GM19397 (cell line): ENCODE measurements at regions not wholly inside any gene's neighbourhood (a gene's known extent, or its start where the extent isn't known, plus 50 kb on each side); places are given as distances from the start of the nearest gene placed in this dataset.

Source experiments
- ATAC-seq: cut with Tn5 transposase; IDR thresholded peaks from one replicate; pipeline ENCODE4 v1.9.1; 2021; ENCODE audit warnings: mild to moderate bottlenecking, moderate library complexity; ENCODE audit not compliant: unreplicated experiment

DNA sequence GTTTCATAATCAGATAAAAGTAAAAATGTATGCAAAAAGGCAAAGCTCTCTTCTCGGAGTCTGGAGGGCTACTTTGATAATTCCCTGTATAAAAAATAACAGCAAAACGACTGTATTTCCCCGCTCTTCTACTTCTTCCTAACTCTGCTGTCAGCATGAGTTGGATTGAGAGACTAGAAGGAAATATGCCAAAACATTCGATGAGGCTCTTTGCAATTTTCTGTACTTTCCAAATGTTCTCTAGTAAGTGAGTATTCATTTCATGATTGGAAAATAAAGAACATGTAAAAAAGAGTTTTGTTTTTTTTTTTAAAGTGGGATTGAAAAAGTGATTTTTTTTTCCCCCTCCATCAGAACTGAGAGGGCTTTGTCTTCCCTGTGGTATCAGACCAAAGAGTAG lies 677.5 kb downstream of the ACTL7B start:
- ATAC-seq: no peak

DNA sequence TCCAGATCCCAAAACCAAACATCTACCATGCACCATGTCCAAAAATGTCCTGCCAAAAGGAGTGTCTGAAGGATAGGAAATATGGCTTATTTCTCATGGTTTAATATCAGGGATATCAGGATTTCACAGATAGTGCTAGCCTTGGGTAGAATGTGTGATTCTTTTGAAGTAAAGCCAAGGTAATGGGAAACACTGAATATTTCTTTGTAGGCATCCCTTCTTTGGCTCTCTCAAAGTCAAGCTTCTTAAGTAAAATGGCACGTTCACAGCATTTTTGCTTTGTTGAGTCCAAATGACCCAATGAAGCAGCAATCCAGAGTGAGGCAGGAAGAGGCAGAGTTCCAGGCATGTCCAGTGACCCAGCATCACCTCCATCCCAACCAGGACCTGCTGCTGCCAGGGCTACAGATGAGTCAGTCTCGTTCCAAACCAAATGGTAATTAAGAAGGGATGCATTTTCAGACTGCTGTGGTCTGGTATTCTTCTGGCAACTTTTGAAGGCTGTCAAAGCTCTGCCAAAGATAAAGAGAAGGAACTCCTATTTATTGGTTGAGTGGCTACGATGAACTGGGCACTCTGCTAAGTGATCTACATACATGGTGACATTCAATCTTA lies 678.8 kb upstream of the KLF4 start:
- ATAC-seq: no peak

DNA sequence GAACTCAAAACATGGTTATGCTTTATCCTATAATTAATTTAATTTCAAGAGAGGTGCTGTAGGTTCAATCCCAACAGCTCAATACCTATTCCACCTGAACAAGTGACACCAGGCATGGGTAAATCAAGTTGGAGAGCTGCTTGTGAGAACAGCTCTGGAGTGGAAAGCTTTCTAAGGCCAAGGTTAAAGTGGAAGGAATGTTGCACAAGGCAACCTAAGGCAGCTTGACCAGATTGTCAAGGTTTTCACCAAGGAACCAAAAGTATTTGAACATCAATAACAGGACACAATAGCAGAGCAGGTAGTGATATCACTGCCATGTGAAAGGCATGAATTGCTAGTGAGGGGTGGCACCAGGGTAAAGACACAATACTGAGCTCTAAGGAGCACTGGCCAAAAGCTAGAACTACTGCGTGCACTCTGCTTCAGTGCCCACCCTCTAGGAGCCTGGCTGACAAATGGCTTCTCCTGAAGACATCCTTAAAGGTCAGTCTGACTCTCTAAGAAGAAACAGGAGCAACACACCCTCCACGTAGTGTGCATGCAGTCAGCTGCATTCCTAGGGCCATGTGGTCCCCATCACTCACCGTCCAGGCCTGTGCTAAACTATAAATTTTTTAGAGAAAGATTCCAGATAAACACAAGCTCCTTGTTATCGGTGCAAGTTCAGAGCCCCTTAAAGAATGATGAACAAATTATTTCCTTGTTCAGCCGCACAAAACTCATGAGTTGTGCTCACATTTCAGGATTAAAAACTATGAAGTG lies 677.7 kb upstream of the KLF4 start:
- no peak for ATAC-seq

DNA sequence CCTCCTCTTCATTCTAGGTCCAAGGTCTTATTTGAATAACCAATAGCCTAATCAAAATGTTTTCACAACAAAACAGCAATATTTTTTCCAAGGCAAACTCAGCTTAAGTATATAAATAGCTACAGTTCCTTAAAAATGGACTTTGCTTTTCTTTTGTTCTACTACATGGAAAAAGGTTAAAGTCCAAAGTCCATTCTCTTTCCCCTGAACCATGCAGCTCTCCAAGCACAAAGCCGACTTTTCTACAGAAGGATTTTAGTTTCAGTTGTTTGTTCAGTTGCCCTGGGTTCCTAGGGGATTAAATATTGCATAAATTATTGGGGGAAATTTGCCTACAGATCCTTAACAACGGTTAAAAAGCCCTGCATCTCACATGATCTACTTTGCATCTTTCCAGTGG lies 677.0 kb upstream of the KLF4 start:
- no peak for ATAC-seq

DNA sequence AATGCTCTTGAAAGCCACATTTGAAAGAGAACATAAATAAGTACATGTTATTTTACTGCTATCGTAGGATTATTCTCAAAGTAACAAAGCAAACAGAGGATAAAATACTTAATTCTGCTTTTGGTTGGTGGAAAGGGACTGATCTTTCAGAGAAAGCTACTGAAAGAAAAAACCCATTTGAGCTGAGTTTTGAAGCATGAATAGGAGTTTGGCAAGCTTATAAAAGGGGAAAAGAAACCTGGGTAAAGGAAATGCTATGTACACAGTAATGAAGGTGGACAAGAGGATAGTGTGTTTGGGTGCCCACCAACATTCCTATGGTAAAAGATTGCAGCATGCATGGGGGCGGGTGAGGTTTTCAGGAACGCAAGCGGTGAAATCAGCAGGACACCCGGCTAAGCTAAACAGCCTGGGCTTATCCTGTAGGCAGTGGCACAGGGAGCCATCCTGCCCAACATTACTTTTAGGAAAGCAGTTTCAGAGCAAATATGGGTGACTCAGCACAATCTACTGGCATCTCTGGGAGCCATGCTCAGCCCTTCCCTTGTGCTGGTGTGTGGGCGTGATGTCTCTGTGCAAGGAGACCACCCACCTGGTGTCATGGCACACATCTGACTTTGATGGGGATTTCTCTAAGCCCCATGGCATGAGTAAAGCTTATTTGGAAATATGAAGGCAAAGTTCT lies 673.9 kb upstream of the KLF4 start:
- ATAC-seq: no peak

DNA sequence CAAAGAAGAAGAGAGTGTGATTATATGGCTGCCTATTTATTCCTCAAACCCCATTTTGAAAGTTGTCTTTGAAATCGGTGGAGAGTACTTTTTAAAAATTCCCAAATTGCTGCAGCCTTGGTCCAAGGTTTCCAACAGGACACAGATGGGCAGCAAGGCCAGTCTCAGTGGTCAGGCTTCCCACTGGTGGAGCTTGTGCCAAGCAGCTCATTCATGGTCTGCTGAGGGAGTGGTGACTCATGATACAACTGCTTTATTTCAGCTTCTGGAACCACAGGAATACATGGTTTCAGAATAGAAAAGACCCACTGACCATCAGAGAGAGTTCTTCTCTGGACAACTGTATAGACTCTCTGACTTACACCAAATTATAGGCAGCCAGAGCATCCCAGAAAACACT lies 673.1 kb upstream of the KLF4 start:
- no peak for ATAC-seq

DNA sequence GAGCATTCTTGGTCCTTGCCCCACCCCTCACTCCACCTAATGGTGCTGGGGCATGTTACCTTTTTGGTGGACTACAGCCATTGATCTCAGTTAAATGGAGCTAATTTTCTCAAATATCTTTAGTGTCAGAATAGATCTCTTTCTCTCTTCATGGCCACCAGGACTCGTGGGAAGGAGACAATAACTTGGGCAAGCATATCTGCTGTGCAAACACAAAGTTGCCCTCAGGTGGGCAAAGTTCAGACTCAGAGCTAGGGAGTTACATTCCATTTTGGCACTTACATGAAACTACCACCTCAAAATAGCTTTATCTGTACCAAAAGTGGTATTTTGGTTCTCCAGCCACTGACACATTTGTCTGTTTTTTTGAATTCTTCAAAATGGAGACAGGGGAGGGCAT lies 671.9 kb upstream of the KLF4 start:
- ATAC-seq: no peak

DNA sequence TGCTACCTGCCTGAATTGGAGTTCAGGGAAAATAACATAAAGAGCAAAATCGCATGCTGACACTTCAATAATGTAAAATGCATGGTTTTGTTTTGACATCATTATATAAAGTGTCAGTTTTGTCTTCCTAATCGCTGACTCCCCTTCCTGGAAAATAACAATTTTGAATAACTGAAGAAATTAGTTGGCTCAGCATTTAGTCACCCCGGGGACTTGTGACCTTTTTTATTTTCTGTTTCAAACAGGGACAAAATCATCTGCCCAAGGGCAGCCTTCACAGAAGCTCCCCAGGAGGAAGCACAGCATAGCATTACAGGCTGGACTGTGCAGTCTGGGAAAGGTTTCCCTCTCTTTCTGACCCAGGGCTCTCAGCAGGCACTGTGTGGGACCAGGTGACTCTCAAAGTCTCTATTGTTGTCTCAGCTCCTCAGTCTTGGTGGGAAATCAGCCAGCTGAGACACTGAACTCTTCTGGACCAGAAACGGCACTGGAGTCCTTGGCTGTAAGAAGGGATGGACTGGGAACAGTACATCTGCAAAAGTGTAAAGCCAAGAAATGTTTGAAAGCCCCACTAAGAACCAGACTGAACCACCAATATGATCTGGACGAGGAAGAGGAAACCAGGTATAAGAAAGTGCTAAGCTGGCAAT lies 671.3 kb upstream of the KLF4 start:
- ATAC-seq: no peak

DNA sequence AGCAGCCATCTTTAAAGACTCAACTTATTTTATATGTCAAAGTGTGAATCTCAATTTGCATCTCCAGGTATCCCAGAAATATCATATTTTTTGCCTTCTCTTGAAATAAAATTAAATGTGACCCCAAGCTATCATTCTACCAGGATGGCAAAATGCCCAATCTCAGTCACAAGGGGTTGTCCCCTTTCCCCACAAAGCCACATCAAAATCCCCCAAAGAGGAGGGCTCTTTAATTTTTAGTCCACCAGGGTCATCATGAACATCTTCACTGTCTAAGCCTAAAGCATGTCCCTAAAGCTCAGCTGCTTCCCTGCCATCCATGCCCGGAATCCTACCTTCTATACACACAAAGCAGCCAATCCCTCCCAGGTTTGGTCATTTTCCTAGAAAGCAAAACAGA lies 670.5 kb upstream of the KLF4 start:
- no peak for ATAC-seq

DNA sequence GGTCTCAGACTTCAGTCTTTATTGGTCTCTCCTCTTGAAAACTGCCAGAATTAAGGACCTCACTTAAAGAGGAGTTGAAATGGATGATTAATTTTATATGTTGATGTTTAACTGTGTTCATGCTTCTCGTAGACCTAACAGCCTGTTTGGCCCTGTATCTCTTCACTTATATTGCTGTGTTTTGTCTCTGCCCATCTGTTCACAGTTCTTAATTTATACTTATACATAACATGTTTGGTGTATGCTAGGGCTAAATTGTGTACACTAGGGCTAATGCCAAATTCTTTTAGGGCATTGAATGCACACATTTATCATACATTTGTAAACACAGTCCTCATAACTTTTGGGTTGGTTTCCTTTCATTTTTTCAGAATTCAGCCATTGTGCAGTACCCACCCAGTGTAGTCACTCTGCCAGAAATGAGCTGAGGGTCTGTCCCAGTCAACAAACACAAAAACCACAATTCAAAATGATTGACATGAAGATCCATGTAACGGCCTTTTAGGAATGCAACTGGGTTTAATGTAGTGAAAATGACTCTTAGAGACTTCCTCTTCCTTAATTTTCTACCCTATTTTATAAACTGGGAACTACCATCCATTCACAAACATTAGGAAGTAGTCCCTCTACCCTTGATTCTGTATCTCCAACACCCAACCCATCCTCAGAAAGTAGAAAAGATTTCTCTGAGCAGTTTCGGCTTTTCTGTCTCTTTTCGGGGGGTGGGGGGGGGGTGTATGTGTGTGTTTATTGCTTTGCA lies 668.8 kb upstream of the KLF4 start:
- ATAC-seq: no peak

DNA sequence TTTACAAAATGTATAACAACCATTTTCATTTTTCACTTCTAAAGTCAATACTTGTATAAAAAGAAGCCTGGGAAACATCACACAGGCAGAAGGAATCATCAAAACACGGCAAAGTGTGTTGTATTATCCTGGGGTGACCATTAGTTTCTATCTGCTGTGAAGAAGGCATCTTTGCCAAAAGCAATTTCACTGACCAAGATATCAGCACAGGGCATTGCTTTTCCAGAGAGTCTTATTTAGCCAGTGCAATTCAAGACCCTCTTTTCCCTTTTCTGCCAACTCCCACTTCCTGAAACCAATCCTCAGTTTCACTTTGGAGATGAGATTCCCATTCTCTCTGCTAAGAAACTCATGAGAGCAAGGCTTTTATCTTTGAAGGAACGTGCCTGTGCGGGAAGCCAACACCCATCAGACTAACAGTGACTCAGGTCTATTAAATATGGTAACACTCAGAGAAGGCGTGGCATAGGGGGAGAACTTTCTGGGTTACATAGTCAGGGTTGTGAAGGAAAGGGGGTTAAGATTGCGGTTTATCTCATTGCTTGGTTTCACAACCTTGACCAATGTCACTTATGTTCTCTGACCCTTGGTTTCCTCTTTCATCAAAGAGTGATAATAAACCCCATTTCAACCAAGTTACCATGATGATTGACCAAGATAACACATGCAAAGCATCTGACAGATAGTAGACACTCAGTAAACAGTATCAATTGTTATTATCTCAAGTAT lies 666.9 kb upstream of the KLF4 start:
- no peak for ATAC-seq

DNA sequence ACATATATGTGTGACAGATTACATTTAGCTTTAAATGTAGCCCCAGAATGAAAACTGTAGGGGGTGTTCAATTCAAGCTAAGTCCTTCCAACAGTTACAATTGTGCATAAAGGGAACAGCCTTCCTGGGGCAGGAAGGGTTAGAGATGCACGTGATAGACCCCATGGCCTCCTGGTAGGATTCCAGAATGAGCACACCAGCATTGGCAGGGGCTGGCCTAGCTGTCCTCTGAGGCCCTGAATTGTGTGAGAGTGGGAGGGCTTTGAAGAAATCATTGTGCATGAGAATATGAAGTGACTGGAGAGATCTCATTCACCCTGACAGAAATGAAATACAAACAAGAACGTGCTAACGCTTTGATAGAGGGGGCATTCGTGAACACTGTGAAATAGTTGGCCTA lies 663.8 kb upstream of the KLF4 start:
- no peak for ATAC-seq

DNA sequence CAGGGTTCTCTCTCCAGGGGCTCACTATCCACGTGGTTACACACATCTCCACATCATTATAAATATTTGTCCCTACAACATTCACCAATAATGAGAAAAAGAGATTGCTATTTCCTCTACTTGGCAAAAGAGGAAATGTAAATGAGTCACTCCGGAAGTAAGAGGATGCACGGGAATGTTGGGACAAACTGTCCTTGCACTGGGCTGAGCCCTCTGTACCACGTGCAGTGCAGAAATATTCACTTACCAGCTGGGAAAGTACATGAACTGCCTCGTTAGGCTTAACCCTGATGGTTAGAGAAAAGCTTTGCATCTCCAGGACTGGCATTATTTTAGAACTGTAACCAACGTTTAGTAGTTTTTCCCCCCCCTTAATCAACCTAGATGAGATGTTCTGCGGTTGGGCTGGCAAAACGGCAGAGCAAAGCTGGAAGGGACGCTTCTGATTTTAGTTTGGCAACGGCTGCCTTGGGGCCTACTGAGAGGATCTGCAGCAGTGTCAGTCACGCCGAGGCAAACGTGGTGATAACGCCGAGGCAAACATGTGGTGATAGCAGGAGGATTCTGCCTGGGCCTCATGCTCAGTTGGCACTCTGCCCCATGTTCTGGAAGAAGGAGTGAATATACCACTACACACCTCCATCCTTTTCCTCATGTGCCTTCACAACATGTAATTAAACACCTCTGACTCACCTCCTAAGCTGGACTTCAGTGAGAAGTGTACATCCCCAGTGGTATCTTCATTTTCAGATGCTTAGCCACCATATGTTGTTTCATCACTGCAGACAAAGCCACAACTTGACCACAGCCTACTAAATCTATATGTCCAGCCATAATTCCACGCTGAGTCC lies 661.4 kb upstream of the KLF4 start:
- ATAC-seq: no peak

DNA sequence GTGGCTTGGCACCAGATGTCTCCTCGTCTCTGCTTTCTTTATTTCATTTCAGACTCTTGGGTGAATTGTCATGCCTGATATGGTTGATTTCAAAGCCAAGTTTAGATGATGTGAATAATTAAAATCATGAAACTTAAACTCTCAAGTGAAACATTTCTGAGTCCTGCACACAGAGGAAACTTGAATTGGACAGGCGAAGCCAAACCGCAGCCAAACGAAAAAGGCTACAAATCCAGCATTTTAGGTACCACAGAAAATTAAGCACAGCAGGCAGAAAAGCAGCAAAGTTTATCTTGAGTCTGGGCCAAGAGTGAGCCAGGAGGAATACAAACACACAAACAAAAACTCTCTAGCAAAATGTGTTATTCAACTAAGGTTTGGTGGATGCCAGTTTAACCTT lies 659.8 kb upstream of the KLF4 start:
- ATAC-seq: no peak

DNA sequence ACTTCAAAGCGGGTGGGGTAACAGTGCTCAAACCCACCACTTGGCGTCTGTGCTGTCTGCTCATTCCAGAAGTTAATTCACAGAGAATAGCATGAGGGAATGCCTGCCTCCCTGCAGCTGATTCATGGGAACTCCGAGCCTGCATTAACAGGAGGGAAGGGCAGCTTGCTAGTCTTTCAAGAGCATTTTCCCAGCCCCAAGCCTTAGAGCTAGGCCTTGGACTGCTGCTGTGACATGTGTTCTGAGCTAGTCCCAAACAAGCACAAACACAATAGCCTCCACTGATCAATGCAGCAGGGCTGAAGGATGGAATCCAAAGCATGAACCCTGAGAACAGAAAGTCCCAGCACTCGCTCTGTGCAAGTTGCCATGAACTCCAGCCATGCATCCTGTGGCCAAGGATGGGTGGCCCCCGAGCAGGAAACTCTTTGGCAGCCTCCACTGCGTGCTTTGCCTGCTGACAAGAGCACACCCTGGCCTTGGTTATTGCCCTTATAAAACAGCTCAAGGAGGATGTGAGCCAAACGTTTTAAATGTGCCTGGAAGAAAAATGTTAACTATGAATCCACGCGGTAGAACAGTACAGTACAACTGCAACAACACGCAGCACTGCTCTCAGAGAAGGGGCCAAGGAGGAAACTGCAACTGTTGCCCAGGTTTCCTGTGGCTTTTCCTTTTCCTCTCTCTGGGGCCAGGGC lies 653.1 kb upstream of the KLF4 start:
- no peak for ATAC-seq

DNA sequence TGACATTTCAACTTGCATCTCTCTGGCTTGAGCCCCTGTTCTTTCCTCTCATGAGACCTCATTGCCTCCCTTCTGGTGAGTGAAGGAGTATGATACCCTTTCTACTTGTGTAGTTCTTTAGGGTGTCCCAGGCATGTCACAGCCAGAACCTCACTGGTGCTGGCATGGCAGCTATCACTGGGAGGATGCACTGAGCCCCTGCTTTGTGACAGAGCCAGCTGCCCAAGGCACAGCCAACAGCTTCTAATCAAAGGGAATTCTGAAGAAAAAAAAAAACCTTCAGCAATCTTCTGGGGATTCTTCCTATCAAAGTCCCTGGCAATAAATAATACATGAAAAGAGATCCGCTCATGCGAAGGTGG lies 652.6 kb upstream of the KLF4 start:
- ATAC-seq: no peak

DNA sequence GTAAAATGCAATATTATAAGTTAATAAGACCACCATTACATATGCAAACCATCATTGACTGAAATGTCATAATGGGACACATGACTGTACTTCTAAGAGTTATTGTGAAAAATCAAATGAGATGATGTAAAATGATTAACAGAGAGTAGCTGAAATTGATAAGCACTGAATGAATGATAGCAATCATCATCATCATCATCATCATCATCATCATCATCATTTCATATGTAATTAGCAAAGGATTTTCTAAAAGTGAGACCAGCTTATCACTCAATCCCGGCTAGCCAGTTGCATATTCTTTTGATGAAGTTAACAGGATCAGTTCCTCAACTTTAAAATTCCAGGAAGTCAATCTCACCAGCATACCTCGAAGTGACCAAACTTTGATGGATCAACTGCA lies 650.3 kb upstream of the KLF4 start:
- ATAC-seq: no peak

DNA sequence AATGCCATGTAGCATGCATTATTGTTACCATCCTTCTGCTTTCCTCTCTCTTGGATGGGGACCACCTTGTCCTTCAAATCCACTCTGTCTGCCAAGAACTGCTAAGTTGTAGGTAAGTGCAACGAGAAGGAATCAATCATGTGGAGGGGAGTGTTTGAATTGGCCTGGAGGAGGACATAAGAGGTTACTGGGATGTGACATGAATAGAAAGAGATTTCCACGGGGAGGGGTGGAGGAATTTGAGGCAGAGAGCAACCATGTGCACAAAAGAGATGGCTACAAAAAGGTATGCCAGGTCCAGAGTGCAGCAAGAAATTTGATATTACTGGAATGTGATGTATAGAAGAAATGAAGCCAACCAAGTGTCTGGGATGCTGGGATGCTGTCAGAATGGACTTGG lies 648.9 kb upstream of the KLF4 start:
- ATAC-seq: no peak

DNA sequence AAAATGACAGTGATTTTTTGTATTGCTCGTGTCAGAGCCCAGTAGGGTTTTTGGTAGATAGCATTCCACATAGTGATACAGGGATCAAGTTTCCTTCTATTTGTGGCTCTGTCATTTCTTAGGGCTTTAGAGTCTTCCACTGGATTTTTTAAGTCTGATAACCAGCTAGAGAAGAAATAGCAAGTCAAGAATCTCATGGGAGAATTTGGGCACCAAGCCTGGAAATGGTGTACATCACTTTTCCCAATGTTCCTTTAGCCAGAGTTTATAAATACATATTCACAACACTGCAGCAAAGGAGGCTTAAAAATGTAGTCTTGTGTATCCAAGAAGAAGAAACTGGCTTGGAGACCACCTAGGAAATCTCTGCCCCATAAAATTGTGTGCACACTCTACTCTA lies 647.1 kb upstream of the KLF4 start:
- no peak for ATAC-seq
